OCI-LY3 (cell line): ENCODE measurements at regions not wholly inside any gene's neighbourhood (a gene's known extent, or its start where the extent isn't known, plus 50 kb on each side); places are given as distances from the start of the nearest gene placed in this dataset.

Source experiments
- H2AFZ ChIP-seq: fragments of 200-600, 300-600 bp; shearing (Covaris generic); 2 replicates; pipeline ENCODE4 v1.6.0; 2014; ENCODE audit warnings: antibody characterized with exemption, low read depth, low read length
- H3K27ac ChIP-seq: fragments of 200-600, 300-600 bp; sonication (generic); 2 replicates; pipeline ENCODE4 v1.5.1; 2014; ENCODE audit warnings: mild to moderate bottlenecking, low read length, moderate library complexity, mixed read lengths
- H3K27me3 ChIP-seq: fragments of 200-600, 300-600 bp; sonication (generic); 2 replicates; pipeline ENCODE4 v1.6.1; 2014; ENCODE audit warnings: low read depth, low read length, mixed read lengths
- H3K36me3 ChIP-seq: fragments of 200-600, 300-600 bp; sonication (generic); replicated peaks from 2 replicates; pipeline ENCODE3; 2014; ENCODE audit warnings: low read depth, low read length, mixed read lengths
- H3K4me1 ChIP-seq: fragments of 300-600, 200-600 bp; sonication (generic); 2 replicates; pipeline ENCODE4 v1.6.1; 2014; ENCODE audit warnings: low read length, mixed read lengths
- H3K4me2 ChIP-seq: fragments of 200-600, 300-600 bp; sonication (generic); 2 replicates; pipeline ENCODE4 v1.6.1; 2014; ENCODE audit warnings: low read length, mixed read lengths
- H3K4me3 ChIP-seq: fragments of 300-600, 200-600 bp; sonication (generic); 2 replicates; pipeline ENCODE4 v1.5.1; 2014; ENCODE audit warnings: antibody characterized with exemption, mild to moderate bottlenecking, low read length, moderate library complexity
- H3K79me2 ChIP-seq: fragments of 300-600, 200-600 bp; shearing (Covaris generic); 2 replicates; pipeline ENCODE4 v1.6.1; 2014; ENCODE audit warnings: mild to moderate bottlenecking, low read length, mixed read lengths
- H3K9ac ChIP-seq: fragments of 300-600, 200-600 bp; shearing (Covaris generic); 2 replicates; pipeline ENCODE4 v1.6.0; 2014; ENCODE audit warnings: mild to moderate bottlenecking, low read length, moderate library complexity
- H3K9me3 ChIP-seq: fragments of 200-600, 300-600 bp; shearing (Covaris generic); 2 replicates; pipeline ENCODE4 v1.6.1; 2014; ENCODE audit warnings: low read length, mixed read lengths; ENCODE audit not compliant: insufficient read depth
- H4K20me1 ChIP-seq: fragments of 200-600, 300-600 bp; sonication (generic); 2 replicates; pipeline ENCODE4 v1.6.1; 2016; ENCODE audit warnings: low read length, mixed read lengths; ENCODE audit not compliant: insufficient read depth
- CTCF ChIP-seq: fragments of 200-600, 300-600 bp; sonication (generic); IDR thresholded peaks from 2 replicates; pipeline ENCODE4 v1.5.1; 2014; ENCODE audit warnings: antibody characterized with exemption, low read length, low read depth
- EZH2phosphoT487 ChIP-seq: fragments of 200-600 bp; shearing (Covaris generic); IDR thresholded peaks from 2 replicates; pipeline ENCODE4 v1.6.1; 2018; ENCODE audit warnings: antibody characterized with exemption, mixed run types, low read depth

GRCh38 chr14:62081012-62081612 lies 318.9 kb downstream of the SNAPC1 start:
- Histone ChIP-seq H3K4me2 (peak overlapping the region; percentile 75), H3K27me3 (no peaks in the 10 kb centered on the region), H3K36me3 (peaks cover 7% of the 10 kb centered on the region), H3K4me1 (peaks cover 62% of the 10 kb centered on the region), H3K9ac (peak overlapping the region; percentile 71), H3K27ac (peak overlapping the region; percentile 88), H3K9me3 (no peaks in the 10 kb centered on the region; the same call in none of the 2 replicates), H2AFZ (peak overlapping the region; percentile 63), H3K79me2 (no peaks in the 10 kb centered on the region), H4K20me1 (no peaks in the 10 kb centered on the region), H3K4me3 (peak overlapping the region; percentile 64)
- no peak for TF ChIP-seq CTCF
- no peak for TF ChIP-seq EZH2phosphoT487

GRCh38 chr14:62081951-62082350 lies 319.7 kb downstream of the SNAPC1 start:
- Histone ChIP-seq H3K9me3 (no peaks in the 10 kb centered on the region; the same call in none of the 2 replicates), H3K27ac (peak overlapping the region; percentile 88), H2AFZ (no peak overlapping the region), H3K27me3 (no peaks in the 10 kb centered on the region), H3K4me2 (peak overlapping the region; percentile 75), H3K9ac (peak overlapping the region; percentile 71; the same call in 1 of the 2 replicates), H4K20me1 (no peaks in the 10 kb centered on the region), H3K4me1 (peaks cover 58% of the 10 kb centered on the region), H3K79me2 (no peaks in the 10 kb centered on the region), H3K36me3 (peaks cover 7% of the 10 kb centered on the region), H3K4me3 (peak overlapping the region; percentile 50; the same call in 1 of the 2 replicates)
- no peak for TF ChIP-seq CTCF
- no peak for TF ChIP-seq EZH2phosphoT487

- Histone ChIP-seq H2AFZ (no peak overlapping the region), H3K27me3 (no peaks in the 10 kb centered on the region), H3K4me1 (peaks cover 49% of the 10 kb centered on the region), H3K4me3 (no peak overlapping the region), H3K9me3 (no peaks in the 10 kb centered on the region; the same call in none of the 2 replicates), H3K9ac (no peak overlapping the region), H3K27ac (no peak overlapping the region), H4K20me1 (no peaks in the 10 kb centered on the region), H3K79me2 (no peaks in the 10 kb centered on the region), H3K36me3 (peaks cover 7% of the 10 kb centered on the region), H3K4me2 (no peak overlapping the region)
- TF ChIP-seq CTCF (no peak), EZH2phosphoT487 (no peak)
These were observed 320.6 kb downstream of the SNAPC1 start for GRCh38 chr14:62082779-62083178.

- Histone ChIP-seq H3K27ac (no peak overlapping the region), H3K9ac (no peak overlapping the region)
These were observed 321.8 kb downstream of the SNAPC1 start for GRCh38 chr14:62084020-62084419.

More at GRCh38 chr14:62084020-62084419, 321.8 kb downstream of the SNAPC1 start:
- no peak for TF ChIP-seq EZH2phosphoT487
- no peak for TF ChIP-seq CTCF
- Histone ChIP-seq H2AFZ (no peak overlapping the region), H3K9me3 (no peaks in the 10 kb centered on the region; the same call in none of the 2 replicates), H3K4me1 (peaks cover 37% of the 10 kb centered on the region), H3K27me3 (no peaks in the 10 kb centered on the region), H3K4me3 (no peak overlapping the region), H4K20me1 (no peaks in the 10 kb centered on the region), H3K36me3 (peaks cover 7% of the 10 kb centered on the region), H3K4me2 (no peak overlapping the region), H3K79me2 (no peaks in the 10 kb centered on the region)
